DOHH2 (cell line): ENCODE measurements at regions not wholly inside any gene's neighbourhood (a gene's known extent, or its start where the extent isn't known, plus 50 kb on each side); places are given as distances from the start of the nearest gene placed in this dataset.

ENCODE experiments used
- EZH2phosphoT487 ChIP-seq: fragments of 200-600 bp; sonication (generic); IDR thresholded peaks from 2 replicates; pipeline ENCODE4 v1.6.1; 2017; ENCODE audit warnings: borderline replicate concordance, mild to moderate bottlenecking, antibody characterized with exemption, low read length, moderate library complexity, mixed read lengths
- TF ChIP-seq, protein P1 (sequence below): fragments of 200-600 bp; sonication (generic); IDR thresholded peaks from one replicate; pipeline ENCODE4 v1.5.1; 2014; ENCODE audit warnings: antibody characterized with exemption, mild to moderate bottlenecking, low read depth, low read length; ENCODE audit not compliant: poor library complexity, severe bottlenecking

GRCh38 chr20:55540486-55540885 is 464.8 kb downstream of the CBLN4 start:
- TF ChIP-seq, protein P1, sequence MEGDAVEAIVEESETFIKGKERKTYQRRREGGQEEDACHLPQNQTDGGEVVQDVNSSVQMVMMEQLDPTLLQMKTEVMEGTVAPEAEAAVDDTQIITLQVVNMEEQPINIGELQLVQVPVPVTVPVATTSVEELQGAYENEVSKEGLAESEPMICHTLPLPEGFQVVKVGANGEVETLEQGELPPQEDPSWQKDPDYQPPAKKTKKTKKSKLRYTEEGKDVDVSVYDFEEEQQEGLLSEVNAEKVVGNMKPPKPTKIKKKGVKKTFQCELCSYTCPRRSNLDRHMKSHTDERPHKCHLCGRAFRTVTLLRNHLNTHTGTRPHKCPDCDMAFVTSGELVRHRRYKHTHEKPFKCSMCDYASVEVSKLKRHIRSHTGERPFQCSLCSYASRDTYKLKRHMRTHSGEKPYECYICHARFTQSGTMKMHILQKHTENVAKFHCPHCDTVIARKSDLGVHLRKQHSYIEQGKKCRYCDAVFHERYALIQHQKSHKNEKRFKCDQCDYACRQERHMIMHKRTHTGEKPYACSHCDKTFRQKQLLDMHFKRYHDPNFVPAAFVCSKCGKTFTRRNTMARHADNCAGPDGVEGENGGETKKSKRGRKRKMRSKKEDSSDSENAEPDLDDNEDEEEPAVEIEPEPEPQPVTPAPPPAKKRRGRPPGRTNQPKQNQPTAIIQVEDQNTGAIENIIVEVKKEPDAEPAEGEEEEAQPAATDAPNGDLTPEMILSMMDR: no peak
- TF ChIP-seq EZH2phosphoT487: no peak
